ENCODE measurements at regions not wholly inside any gene's neighbourhood (a gene's known extent, or its start where the extent isn't known, plus 50 kb on each side); places are given as distances from the start of the nearest gene placed in this dataset.
"Not testable (repeated sequence)": the region's sequence is repeated elsewhere in the genome, so short reads cannot be mapped to it uniquely, and the experiment has no call there.

- TF ChIP-seq POLR2A, CTCF (IDR thresholded peaks at IDR 0.05): not testable (repeated sequence)
Observed at GRCh38 chr20:30378317-30378716, 879.1 kb upstream of the DEFB115 start.
